Uterus (tissue), 2 donors: ENCODE measurements at regions not wholly inside any gene's neighbourhood (a gene's known extent, or its start where the extent isn't known, plus 50 kb on each side); places are given as distances from the start of the nearest gene placed in this dataset.

ENCODE experiments used
- POLR2A ChIP-seq, 2 donors: fragments of 450-650 bp; IDR thresholded peaks; one replicate each; pipeline ENCODE4 v1.6.1; 2016; ENCODE audit warnings: antibody characterized with exemption in 2 of 2, mild to moderate bottlenecking in 1 of 2, moderate library complexity in 1 of 2
- TF ChIP-seq, protein P1 (sequence below), 4 experiments: fragments of 200-600 bp in 2 of 4; fragments of 450-650 bp in 2 of 4; sonication (generic) in 2 of 4; IDR thresholded peaks; one replicate each; pipeline ENCODE4 v1.5.1; 2016 to 2019; ENCODE audit warnings: antibody characterized with exemption in 4 of 4, mild to moderate bottlenecking in 2 of 4, moderate library complexity in 1 of 4

DNA sequence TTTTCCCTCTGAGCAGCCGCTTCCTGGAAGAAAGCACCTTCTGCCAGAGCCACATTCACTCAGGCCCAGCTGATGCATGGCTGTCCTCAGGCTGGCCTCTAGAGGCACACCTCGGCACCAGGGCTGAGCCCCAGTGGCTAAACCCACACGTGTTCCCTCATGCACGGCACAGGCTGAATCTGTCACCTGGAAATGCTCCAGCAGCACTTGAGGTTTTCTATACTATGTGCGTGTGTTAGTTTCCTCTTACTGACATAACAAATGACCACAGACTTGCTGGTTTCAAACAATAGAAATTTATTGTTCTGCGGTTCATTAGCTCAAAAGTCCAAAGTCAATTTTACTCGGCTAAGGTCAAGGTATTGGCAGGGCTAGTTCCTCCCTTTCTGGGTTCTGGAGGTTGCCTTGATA lies 141.4 kb downstream of the LRRC70 start:
- TF ChIP-seq, protein P1, sequence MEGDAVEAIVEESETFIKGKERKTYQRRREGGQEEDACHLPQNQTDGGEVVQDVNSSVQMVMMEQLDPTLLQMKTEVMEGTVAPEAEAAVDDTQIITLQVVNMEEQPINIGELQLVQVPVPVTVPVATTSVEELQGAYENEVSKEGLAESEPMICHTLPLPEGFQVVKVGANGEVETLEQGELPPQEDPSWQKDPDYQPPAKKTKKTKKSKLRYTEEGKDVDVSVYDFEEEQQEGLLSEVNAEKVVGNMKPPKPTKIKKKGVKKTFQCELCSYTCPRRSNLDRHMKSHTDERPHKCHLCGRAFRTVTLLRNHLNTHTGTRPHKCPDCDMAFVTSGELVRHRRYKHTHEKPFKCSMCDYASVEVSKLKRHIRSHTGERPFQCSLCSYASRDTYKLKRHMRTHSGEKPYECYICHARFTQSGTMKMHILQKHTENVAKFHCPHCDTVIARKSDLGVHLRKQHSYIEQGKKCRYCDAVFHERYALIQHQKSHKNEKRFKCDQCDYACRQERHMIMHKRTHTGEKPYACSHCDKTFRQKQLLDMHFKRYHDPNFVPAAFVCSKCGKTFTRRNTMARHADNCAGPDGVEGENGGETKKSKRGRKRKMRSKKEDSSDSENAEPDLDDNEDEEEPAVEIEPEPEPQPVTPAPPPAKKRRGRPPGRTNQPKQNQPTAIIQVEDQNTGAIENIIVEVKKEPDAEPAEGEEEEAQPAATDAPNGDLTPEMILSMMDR (IDR thresholded peaks at IDR 0.05) = no peak
- TF ChIP-seq POLR2A (IDR thresholded peaks at IDR 0.05) = no peak
